SK-N-SH (cell line): ENCODE measurements at regions not wholly inside any gene's neighbourhood (a gene's known extent, or its start where the extent isn't known, plus 50 kb on each side); places are given as distances from the start of the nearest gene placed in this dataset.

Source experiments
- CTCF ChIA-PET: fragments of 300-600, 350-600 bp; formaldehyde crosslinking; extraction: SDS; loops from one replicate; lab custom pipeline; 2021; lab: Yijun Ruan, JAX
- POLR2A ChIA-PET: fragments of 350-600 bp; sonication (Branson Sonifier 250); formaldehyde crosslinking; extraction: SDS; loops from one replicate; lab custom pipeline; 2020; ENCODE audit warnings: antibody characterized with exemption, inconsistent platforms; lab: Yijun Ruan, JAX
- DNase-seq: peaks from one replicate; pipeline ENCODE4 v3.0.0; 2012
- H2AFZ ChIP-seq: fragments of 200-600 bp; sonication (generic); 2 replicates; pipeline ENCODE4 v1.8.1; 2016; ENCODE audit warnings: antibody characterized with exemption, mild to moderate bottlenecking, low read depth
- H3F3A ChIP-seq: fragments of 200-600 bp; sonication (generic); replicated peaks from 2 replicates; pipeline ENCODE3; 2016; ENCODE audit warnings: antibody characterized with exemption, mild to moderate bottlenecking; ENCODE audit not compliant: insufficient read depth
- H3K27ac ChIP-seq, 2 experiments: fragments of 200-500 bp in 1 of 2; fragments of 200-600 bp in 1 of 2; sonication (Bioruptor generic) in 1 of 2; sonication (generic), shearing (Covaris generic) in 1 of 2; 2 replicates each; pipeline versions ENCODE4 v1.5.1 to v1.6.1; 2014 to 2016; ENCODE audit warnings: low read depth in 2 of 2, inconsistent platforms in 1 of 2, low read length in 1 of 2, mild to moderate bottlenecking in 1 of 2, mixed read lengths in 1 of 2
- H3K27me3 ChIP-seq: fragments of 200-600 bp; sonication (generic), shearing (Covaris generic); 2 replicates; pipeline ENCODE4 v1.6.1; 2016; ENCODE audit warnings: mixed run types; ENCODE audit not compliant: insufficient read depth
- H3K36me3 ChIP-seq, 2 experiments: fragments of 200-500 bp in 1 of 2; fragments of 200-600 bp in 1 of 2; sonication (Bioruptor generic) in 1 of 2; sonication (generic) in 1 of 2; replicated peaks in 1 of 2; 2 replicates each; pipeline versions ENCODE3 to v1.5.1; 2014 to 2016; ENCODE audit warnings: low read length in 1 of 2, mild to moderate bottlenecking in 1 of 2; ENCODE audit not compliant: insufficient read depth in 2 of 2, control insufficient read depth in 1 of 2
- H3K4me1 ChIP-seq, 2 experiments: fragments of 200-500 bp in 1 of 2; fragments of 200-600 bp in 1 of 2; sonication (Bioruptor generic) in 1 of 2; sonication (generic), shearing (Covaris generic) in 1 of 2; 2 replicates each; pipeline versions ENCODE4 v1.5.1 to v1.6.1; 2014 to 2016; ENCODE audit warnings: low read depth in 1 of 2, low read length in 1 of 2, mixed run types in 1 of 2; ENCODE audit not compliant: insufficient read depth in 2 of 2, control insufficient read depth in 1 of 2
- H3K4me2 ChIP-seq: fragments of 200-600 bp; sonication (generic), shearing (Covaris generic); 2 replicates; pipeline ENCODE4 v1.6.1; 2017; ENCODE audit warnings: mixed run types
- H3K4me3 ChIP-seq, 2 experiments: fragments of 200-500 bp in 1 of 2; fragments of 200-600 bp in 1 of 2; sonication (Bioruptor generic) in 1 of 2; sonication (generic), shearing (Covaris generic) in 1 of 2; 2 replicates each; pipeline versions ENCODE4 v1.5.1 to v1.8.1; 2014 to 2016; ENCODE audit warnings: low read depth in 2 of 2, inconsistent platforms in 1 of 2, low read length in 1 of 2, mild to moderate bottlenecking in 1 of 2, mixed read lengths in 1 of 2, moderate library complexity in 1 of 2
- H3K79me2 ChIP-seq: fragments of 200-600 bp; sonication (generic); 2 replicates; pipeline ENCODE4 v1.8.1; 2017; ENCODE audit warnings: mild to moderate bottlenecking; ENCODE audit not compliant: insufficient read depth
- H3K9ac ChIP-seq: fragments of 200-600 bp; sonication (generic); 2 replicates; pipeline ENCODE4 v1.6.1; 2017; ENCODE audit warnings: mixed run types
- H3K9me2 ChIP-seq: fragments of 200-600 bp; sonication (generic); 2 replicates; pipeline ENCODE4 v1.6.1; 2017; ENCODE audit warnings: mixed run types
- H3K9me3 ChIP-seq: fragments of 200-600 bp; sonication (generic); 2 replicates; pipeline ENCODE4 v1.6.1; 2017; ENCODE audit warnings: mixed run types, mild to moderate bottlenecking, moderate library complexity
- H4K20me1 ChIP-seq: fragments of 200-600 bp; sonication (generic); 2 replicates; pipeline ENCODE4 v1.6.1; 2017; ENCODE audit warnings: mild to moderate bottlenecking, mixed run types; ENCODE audit not compliant: insufficient read depth
- CHD2 ChIP-seq: fragments of 150-350 bp; IDR thresholded peaks from 2 replicates; pipeline ENCODE4 v1.6.1; 2018; ENCODE audit warnings: low read length; ENCODE audit not compliant: partially characterized antibody
- ELF1 ChIP-seq: IDR thresholded peaks from 2 replicates; pipeline ENCODE4 v1.4.0; 2012
- EP300 ChIP-seq, 2 experiments: IDR thresholded peaks; 2 replicates each; pipeline versions ENCODE4 v1.4.0 to v1.6.1; 2012; ENCODE audit warnings: borderline replicate concordance in 1 of 2, low read depth in 1 of 2, low read length in 1 of 2
- FOSL2 ChIP-seq: IDR thresholded peaks from 2 replicates; pipeline ENCODE4 v1.4.0; 2012; ENCODE audit warnings: low read depth, mild to moderate bottlenecking, moderate library complexity, borderline replicate concordance
- FOXJ3 ChIP-seq: sonication (generic); formaldehyde crosslinking; IDR thresholded peaks from 2 replicates; pipeline ENCODE4 v1.5.1; 2020; ENCODE audit warnings: mild to moderate bottlenecking, missing genetic modification reagents
- GATA2 ChIP-seq: sonication (generic); formaldehyde crosslinking; IDR thresholded peaks from 2 replicates; pipeline ENCODE4 v1.5.0; 2020; ENCODE audit warnings: mild to moderate bottlenecking, missing genetic modification reagents
- JUND ChIP-seq: IDR thresholded peaks from 2 replicates; pipeline ENCODE4 v1.4.0; 2012
- MXI1 ChIP-seq: IDR thresholded peaks from 2 replicates; pipeline ENCODE4 v1.6.1; 2012; ENCODE audit warnings: mild to moderate bottlenecking, low read depth, low read length, improper control_type of control experiment
- NRF1 ChIP-seq: IDR thresholded peaks from 2 replicates; pipeline ENCODE4 v1.6.1; 2012; ENCODE audit warnings: low read depth, mild to moderate bottlenecking, low read length
- POLR2AphosphoS5 ChIP-seq: IDR thresholded peaks from 2 replicates; pipeline ENCODE4 v1.6.1; 2012; ENCODE audit warnings: low read depth, low read length
- RCOR1 ChIP-seq: fragments of 150-350 bp; IDR thresholded peaks from 2 replicates; pipeline ENCODE4 v1.6.1; 2017; ENCODE audit warnings: antibody characterized with exemption, low read length
- RFX5 ChIP-seq: IDR thresholded peaks from 2 replicates; pipeline ENCODE4 v1.6.1; 2012; ENCODE audit warnings: mild to moderate bottlenecking, improper control_type of control experiment, low read length
- RXRA ChIP-seq: IDR thresholded peaks from 2 replicates; pipeline ENCODE4 v1.4.0; 2012; ENCODE audit warnings: low read depth, mild to moderate bottlenecking, borderline replicate concordance
- SIN3A ChIP-seq: IDR thresholded peaks from 2 replicates; pipeline ENCODE4 v1.6.1; 2012; ENCODE audit warnings: low read depth, mild to moderate bottlenecking, low read length, moderate library complexity, borderline replicate concordance
- SMC3 ChIP-seq: IDR thresholded peaks from 2 replicates; pipeline ENCODE4 v1.6.1; 2012; ENCODE audit warnings: low read depth, low read length, improper control_type of control experiment
- TAF1 ChIP-seq: IDR thresholded peaks from 2 replicates; pipeline ENCODE4 v1.6.1; 2012; ENCODE audit warnings: low read depth, mild to moderate bottlenecking, low read length, moderate library complexity, borderline replicate concordance
- TEAD4 ChIP-seq: IDR thresholded peaks from 2 replicates; pipeline ENCODE4 v1.4.0; 2012; ENCODE audit warnings: mild to moderate bottlenecking, borderline replicate concordance; ENCODE audit not compliant: insufficient read depth
- ZBTB33 ChIP-seq: IDR thresholded peaks from 2 replicates; pipeline ENCODE4 v1.4.0; 2012; ENCODE audit warnings: low read depth, borderline replicate concordance
- WGBS: methylation state at CpG from one replicate; pipeline ENCODE4 v1.1.6; 2017; ENCODE audit warnings: low lambda C conversion rate; 5-methylcytosine and 5-hydroxymethylcytosine counted together

- no peak for DNase-seq
- no peaks in the 10 kb centered on the region for H3K79me2 ChIP-seq
- no peak overlapping the region for H3K9ac ChIP-seq
- H3K36me3 ChIP-seq = no peaks in the 10 kb centered on the region
- H3K9me2 ChIP-seq = no peaks in the 10 kb centered on the region
- H3F3A ChIP-seq = no peaks in the 10 kb centered on the region
- TF ChIP-seq JUND (no peak), EP300 (IDR thresholded peaks at IDR 0.05; ENCODE audit: borderline replicate concordance in 1 of 2, low read depth in 1 of 2, low read length in 1 of 2) (no peak), FOSL2 (no peak), RCOR1 (no peak), ELF1 (no peak), TEAD4 (no peak), RXRA (no peak)
- no peaks in the 10 kb centered on the region for H4K20me1 ChIP-seq
- H3K27ac ChIP-seq = no peak overlapping the region
- no peak overlapping the region for H2AFZ ChIP-seq
- no peak overlapping the region for H3K4me3 ChIP-seq
- no peak overlapping the region for H3K4me2 ChIP-seq
- H3K4me1 ChIP-seq = no peaks in the 10 kb centered on the region
- CTCF ChIA-PET = no interaction called here
- H3K9me3 ChIP-seq = 0 out of 2 replicates have a peak, but pooled peaks cover 7% of the 10 kb centered on the region
- no peaks in the 10 kb centered on the region for H3K27me3 ChIP-seq
- POLR2A ChIA-PET = no interaction called here
- WGBS = 69% methylated on average over 1 of the region's 1 CpG
These were observed 1010.6 kb upstream of the C9orf72 start for GRCh38 chr9:28583832-28584231.

GRCh38 chr9:28584542-28584941 lies 1011.3 kb upstream of the C9orf72 start:
- no peaks in the 10 kb centered on the region for H3F3A ChIP-seq
- no peaks in the 10 kb centered on the region for H3K79me2 ChIP-seq
- H2AFZ ChIP-seq = no peak overlapping the region
- no peak overlapping the region for H3K27ac ChIP-seq
- H3K9me3 ChIP-seq = 0 out of 2 replicates have a peak, but pooled peaks cover 7% of the 10 kb centered on the region
- H3K9me2 ChIP-seq = no peaks in the 10 kb centered on the region
- TF ChIP-seq RFX5 (no peak), POLR2AphosphoS5 (no peak), RCOR1 (no peak), TEAD4 (no peak), NRF1 (no peak), JUND (no peak), SMC3 (no peak), SIN3A (no peak), TAF1 (no peak), FOSL2 (no peak), MXI1 (no peak)
- 49% methylated on average over 2 of the region's 2 CpGs for WGBS
- no peaks in the 10 kb centered on the region for H3K4me1 ChIP-seq
- no peaks in the 10 kb centered on the region for H3K27me3 ChIP-seq
- POLR2A ChIA-PET = no interaction called here
- no peaks in the 10 kb centered on the region for H3K36me3 ChIP-seq
- H3K9ac ChIP-seq = no peak overlapping the region
- H3K4me3 ChIP-seq = no peak overlapping the region
- no peaks in the 10 kb centered on the region for H4K20me1 ChIP-seq
- no peak for DNase-seq
- CTCF ChIA-PET = interaction anchor here (0.7 kb wide), 1 partner anchor 81 kb away, joined by 3 read pairs; no protein-coding TSS in a partner anchor
- no peak overlapping the region for H3K4me2 ChIP-seq

GRCh38 chr9:28587052-28587451 lies 1013.8 kb upstream of the C9orf72 start:
- H3F3A ChIP-seq = no peaks in the 10 kb centered on the region
- H2AFZ ChIP-seq = no peak overlapping the region
- H3K4me2 ChIP-seq = no peak overlapping the region
- no peak for DNase-seq
- no peaks in the 10 kb centered on the region for H3K27me3 ChIP-seq
- no peak overlapping the region for H3K4me3 ChIP-seq
- TF ChIP-seq FOSL2 (no peak), JUND (no peak), EP300 (IDR thresholded peaks at IDR 0.05; ENCODE audit: borderline replicate concordance in 1 of 2, low read depth in 1 of 2, low read length in 1 of 2) (no peak), ZBTB33 (no peak), CHD2 (no peak), FOXJ3 (CRISPR knock-in tag) (no peak), ELF1 (no peak), GATA2 (CRISPR knock-in tag) (no peak)
- H3K9me2 ChIP-seq = no peaks in the 10 kb centered on the region
- ChIA-PET POLR2A (no interaction called here), CTCF (no interaction called here)
- no peaks in the 10 kb centered on the region for H3K4me1 ChIP-seq
- WGBS = 73% methylated on average over 1 of the region's 1 CpG
- no peak overlapping the region for H3K9ac ChIP-seq
- H3K9me3 ChIP-seq = 0 out of 2 replicates have a peak, but pooled peaks cover 7% of the 10 kb centered on the region
- no peak overlapping the region for H3K27ac ChIP-seq
- no peaks in the 10 kb centered on the region for H4K20me1 ChIP-seq
- H3K79me2 ChIP-seq = no peaks in the 10 kb centered on the region
- no peaks in the 10 kb centered on the region for H3K36me3 ChIP-seq
